Middle frontal gyrus (tissue), 1 donor: ENCODE measurements at regions not wholly inside any gene's neighbourhood (a gene's known extent, or its start where the extent isn't known, plus 50 kb on each side); places are given as distances from the start of the nearest gene placed in this dataset.
"Not testable (repeated sequence)": the region's sequence is repeated elsewhere in the genome, so short reads cannot be mapped to it uniquely, and the experiment has no call there.

Experiments
- DNase-seq: peaks from one replicate; pipeline ENCODE4 v3.0.0-alpha.2; 2015; ENCODE audit warnings: low spot score; ENCODE audit errors: extremely low spot score

DNA sequence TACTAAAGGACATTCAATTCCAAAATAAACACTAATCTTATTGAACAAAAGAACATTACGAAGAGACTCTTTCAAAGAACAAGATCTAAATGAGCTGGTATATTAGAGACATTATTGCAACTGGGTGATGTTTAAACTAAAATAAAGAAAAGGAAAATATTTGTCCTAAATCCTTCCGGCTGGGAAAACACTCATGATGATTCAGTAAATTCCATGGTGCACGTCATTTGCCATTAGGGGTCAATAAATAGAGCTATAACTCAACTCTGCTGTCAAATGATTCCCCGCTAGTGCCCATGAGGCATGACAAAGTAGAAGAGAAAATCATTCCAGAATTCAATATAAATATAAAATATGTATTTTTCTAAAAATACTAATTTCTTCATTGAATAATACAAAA, 565.5 kb upstream of the TUSC1 start:
- DNase-seq, result no peak

DNA sequence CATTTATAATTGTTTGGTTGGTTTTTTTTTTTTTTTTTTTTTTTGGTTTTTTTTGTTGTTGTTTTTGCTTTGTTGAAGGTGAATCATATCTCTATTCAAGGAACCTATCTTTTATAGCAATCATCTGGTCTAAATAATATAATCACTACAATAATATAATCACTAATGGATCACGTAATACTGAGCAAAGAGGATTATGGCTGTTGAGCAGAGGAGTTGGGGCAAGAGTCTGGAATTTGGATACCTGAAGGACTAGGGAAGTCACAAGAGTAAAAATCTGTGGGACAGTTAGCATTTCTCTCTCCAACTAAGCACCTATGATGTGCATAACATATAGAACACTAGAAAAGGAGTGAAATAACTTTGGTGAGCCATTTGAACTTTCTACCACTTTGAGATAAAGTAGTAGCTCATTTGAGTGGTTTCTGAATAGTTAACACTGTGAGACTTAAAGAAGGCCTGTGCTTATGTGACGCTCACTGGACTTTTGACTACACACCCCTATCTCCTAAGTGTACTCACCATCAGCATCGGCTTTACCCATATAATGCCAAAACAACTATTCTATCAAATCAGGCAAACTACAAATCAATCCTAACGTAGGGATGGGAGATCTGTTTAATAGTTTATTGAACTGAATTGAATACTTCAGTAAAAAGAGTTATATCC, 564.9 kb upstream of the TUSC1 start:
- no peak for DNase-seq

DNA sequence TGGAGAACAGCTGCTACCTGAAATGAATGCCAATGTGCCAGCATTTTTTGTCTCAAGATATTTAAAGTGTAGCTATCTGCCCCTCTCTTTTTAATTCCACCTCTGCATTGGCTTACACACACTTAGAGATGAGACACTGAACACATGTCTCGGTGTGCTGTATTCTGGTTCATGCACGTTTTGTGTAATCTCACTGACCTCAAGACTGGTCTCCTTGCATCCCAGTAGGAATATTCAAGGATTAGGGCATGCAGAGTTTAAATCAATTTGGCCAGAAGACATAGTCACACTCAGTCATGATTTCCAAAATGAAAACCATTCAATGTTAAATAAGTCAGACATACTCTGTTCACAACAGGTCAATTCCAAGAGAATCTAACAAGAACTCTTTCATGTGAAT, 561.8 kb upstream of the TUSC1 start:
- DNase-seq, result no peak

GRCh38 chr9:26237256-26237655, 559.0 kb upstream of the TUSC1 start:
- no peak for DNase-seq

GRCh38 chr9:26234865-26235264, 556.6 kb upstream of the TUSC1 start:
- DNase-seq, result no peak

DNA sequence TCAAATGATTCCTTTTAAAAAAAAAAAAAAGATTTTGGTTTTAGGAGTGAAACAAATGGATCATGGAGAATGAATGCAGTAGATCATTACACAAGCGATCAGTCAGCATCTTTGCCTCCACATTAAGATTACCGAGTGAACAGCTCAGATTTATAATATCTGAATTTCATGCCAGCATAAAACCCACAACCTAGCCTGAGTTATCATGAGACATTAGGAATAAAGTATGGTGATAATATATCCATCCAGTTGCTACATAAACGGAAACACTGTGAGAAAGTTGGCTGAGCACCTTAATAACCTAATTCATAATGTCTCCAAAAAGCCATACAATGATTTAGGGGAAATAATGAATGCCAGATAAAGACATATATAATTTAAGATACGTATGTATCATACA, 553.1 kb upstream of the TUSC1 start:
- DNase-seq, result no peak

GRCh38 chr9:26229324-26230054, 551.2 kb upstream of the TUSC1 start:
- no peak for DNase-seq

- DNase-seq, result no peak
These were observed 550.0 kb upstream of the TUSC1 start for GRCh38 chr9:26228273-26228672.

DNA sequence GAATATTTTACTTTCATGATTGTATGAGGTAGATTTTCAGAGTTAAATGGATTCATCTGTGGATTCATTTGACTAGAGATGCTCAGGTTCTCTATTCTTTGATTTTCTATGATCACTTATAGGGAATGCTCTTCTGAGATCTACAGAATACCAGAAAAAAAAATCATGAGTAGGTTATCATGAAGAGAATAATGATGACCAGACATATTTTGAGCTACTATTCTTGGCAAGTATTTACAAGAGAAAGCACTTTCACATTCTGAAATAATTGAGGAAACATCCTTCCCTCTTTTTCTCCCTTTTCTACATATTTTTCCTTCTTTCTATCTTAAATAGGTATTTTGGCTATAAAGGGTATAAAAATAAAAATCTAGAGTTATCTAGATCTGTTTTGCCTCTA, 543.0 kb upstream of the TUSC1 start:
- DNase-seq, result no peak

- DNase-seq, result no peak
These were observed 542.1 kb upstream of the TUSC1 start for GRCh38 chr9:26220367-26220766.

DNA sequence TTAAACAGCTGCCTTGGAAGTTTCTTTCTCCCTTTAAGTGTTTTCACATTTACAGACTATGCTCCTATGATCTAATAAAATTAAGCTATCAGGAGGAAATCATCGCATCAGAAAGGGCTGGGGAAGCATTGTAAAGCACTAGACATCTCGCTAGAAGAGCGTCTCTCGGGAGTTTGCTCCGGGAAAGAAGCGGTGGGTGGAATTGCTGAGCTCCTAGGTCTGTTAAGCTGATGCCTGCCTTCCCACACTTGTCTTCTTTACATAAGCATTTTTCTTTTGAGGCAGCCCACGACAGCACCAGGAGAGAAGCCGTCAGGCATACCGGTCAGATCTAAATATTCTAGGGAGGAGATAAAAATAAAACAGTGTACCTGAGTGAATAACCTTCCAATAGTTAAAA, 541.7 kb upstream of the TUSC1 start:
- DNase-seq, result peak; percentile 21

- no peak for DNase-seq
These were observed 538.5 kb upstream of the TUSC1 start for GRCh38 chr9:26216702-26217101.

DNA sequence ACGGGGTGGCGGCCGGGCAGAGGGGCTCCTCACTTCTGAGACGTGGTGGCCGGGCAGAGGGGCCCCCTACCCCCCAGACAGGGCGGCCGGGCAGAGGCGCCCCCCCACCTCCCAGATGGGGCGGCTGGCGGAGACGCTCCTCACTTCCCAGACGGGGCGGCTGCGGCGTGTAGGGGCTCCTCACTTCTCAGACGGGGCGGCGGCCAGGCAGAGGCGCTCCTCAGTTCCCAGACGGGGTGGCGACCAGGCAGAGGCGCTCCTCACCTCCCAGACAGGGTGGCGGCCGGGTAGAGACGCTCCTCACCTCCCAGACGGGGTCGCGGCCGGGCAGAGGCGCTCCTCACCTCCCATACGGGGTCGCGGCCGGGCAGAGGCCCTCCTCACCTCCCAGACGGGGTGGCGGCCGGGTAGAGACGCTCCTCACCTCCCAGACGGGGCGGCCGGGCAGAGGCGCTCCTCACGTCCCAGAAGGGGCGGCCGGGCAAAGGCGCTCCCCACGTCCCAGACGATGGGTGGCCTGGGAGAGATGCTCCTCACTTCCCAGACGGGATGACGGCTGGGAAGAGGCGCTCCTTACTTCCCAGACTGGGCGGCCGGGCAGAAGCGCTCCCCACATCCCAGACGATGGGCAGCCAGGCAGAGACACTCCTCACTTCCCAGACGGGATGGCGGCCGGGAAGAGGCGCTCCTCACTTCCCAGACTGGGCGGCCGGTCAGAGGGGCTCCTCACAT, 536.6 kb upstream of the TUSC1 start:
- not testable (repeated sequence) for DNase-seq

DNA sequence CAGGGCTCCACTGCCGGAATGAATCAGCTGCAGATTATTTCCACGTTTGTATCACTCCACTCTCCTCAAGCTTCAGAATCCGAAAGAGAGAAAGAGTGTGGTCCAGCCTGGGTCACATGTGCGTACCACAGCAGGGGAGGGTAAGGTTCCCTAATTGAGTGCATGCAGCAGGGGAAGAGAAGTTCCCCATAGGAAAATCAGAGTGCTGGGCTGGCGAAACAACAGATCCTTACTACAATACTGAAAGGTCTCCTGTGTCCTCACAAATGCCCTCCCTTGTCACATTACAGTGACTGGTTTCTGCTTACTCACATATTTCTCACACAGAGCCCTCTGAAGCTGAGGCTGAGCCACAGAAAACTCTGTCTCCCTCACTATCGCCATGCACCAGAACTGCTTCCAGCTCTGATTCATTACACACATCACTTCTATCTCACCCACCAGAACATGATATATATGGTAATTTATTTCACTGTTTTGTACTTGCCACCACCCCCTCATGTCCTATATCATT, 532.2 kb upstream of the TUSC1 start:
- peak; percentile 44 for DNase-seq

- no peak for DNase-seq
These were observed 527.0 kb upstream of the TUSC1 start for GRCh38 chr9:26205261-26205660.

DNA sequence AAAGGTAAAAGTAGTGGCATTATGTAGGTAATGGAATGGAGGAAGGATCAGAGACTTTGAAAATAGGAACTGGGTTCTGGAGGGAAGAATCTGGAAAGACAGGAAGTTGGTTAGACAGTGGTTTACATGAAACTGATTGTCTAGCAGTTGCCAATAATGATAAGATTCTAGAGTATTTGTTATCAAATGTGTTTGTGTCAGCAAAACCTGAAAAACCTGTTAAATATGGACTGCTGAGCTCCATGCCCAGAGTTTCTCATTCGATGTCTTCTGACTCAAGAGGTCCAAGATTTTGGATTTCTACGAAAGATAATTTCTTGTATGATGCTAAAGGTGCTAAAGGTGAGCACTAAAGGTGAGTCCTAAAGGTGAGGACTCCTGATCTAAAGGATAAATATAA, 515.0 kb upstream of the TUSC1 start:
- DNase-seq, result no peak

GRCh38 chr9:26191711-26192110, 513.5 kb upstream of the TUSC1 start:
- DNase-seq, result no peak

DNA sequence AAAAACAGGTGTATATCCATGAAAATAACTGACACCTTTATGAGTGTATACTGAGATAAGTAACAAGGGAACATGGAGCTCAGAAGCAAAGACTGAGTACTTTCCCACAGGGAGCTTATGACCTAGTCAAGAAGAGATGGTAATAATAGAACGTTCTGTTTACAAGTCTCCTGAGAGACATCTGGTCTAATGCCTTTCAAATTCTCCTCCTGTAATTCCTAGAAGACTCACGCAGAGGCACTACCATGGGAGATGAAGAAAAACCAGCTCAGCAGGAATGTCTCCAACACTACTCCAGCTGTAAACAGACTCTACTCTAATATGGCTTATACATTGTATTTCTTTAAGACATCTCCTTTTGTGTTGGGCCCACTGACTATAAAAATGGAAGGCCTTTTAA, 503.6 kb upstream of the TUSC1 start:
- DNase-seq, result no peak

DNA sequence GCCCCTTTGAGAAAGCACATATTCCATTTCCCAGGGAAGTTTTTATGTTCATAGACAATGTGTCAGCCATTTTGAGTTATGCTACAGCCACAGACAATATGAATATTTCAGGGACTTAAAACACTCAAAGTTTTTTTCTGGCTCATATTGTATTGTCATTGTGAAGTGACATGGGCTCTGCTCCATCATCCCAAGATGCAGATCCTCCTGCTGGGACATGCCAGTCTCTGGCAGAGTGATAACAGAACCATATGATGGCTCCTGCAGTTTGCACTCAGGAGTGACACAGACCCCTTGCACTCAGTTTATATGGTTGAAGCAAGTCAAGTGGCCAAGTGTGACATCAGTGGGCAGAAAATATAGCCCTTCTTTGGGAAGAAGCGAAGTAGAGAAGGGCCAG, 498.4 kb upstream of the TUSC1 start:
- no peak for DNase-seq

DNA sequence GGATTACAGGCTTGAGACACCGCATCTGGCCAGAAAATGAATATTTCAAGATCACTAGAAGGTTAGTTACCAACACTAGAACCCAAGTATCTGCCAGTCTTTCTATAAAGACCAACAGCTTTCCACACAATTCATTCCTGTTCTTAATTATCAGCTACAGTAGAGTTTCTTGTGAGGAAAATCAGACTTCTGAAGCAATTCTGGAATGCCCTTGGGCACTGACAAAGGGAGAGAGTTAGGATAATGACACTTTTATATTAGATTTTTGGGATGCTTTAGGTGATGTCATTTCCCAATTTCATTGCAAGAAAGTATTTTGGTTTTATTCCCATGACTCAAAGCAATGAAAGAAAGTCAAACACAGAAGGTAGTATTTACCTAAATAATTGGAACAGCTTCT, 497.0 kb upstream of the TUSC1 start:
- DNase-seq, result no peak

DNA sequence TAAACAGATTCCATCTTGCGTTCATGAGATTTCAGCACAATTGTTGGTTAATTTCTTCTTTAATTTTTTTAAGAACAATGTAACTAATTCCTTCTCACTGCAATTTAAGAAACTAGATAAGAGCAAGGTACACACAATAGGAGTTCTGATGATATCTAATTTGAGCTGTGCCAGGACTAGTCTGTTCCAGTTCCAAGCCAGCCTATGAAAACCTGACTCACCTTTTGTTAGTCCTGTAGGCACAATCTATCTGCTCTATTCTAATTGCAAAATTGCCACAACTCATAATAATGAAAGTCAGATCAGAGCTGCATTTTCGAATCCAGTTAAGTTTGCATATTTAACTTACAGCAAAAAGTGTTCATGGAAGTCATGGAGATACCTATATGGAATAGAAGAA, 494.1 kb upstream of the TUSC1 start:
- DNase-seq, result no peak

DNA sequence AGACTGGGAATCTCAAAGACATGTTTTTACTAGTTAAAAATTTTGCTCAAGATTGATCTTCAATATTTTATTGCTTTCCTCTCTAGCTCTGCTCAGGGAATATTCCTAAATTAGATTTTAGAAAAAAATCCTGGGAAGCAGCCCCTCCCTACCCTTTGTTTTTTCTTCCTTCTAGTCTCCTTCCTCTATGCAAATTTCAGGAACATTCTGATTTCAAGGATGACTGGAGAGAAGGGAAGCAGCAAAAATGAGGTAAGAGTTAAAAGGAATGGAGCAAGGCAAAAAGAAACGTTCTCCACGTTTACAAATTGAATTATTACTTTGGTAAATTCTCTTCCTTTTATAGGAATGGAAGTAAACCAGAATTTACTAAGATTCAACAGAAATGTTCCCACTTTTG, 493.4 kb upstream of the TUSC1 start:
- DNase-seq, result no peak
